BJ (cell line): ENCODE measurements at regions not wholly inside any gene's neighbourhood (a gene's known extent, or its start where the extent isn't known, plus 50 kb on each side); places are given as distances from the start of the nearest gene placed in this dataset.

Experiments used
- CTCF ChIA-PET: fragments of 350-600 bp; formaldehyde crosslinking; extraction: SDS; loops from one replicate; lab custom pipeline; 2021; ENCODE audit warnings: antibody characterized with exemption, inconsistent platforms; lab: Yijun Ruan, JAX
- POLR2A ChIA-PET: fragments of 300-600 bp; sonication (Branson Sonifier 250); formaldehyde crosslinking; extraction: SDS; loops from one replicate; lab custom pipeline; 2021; ENCODE audit warnings: antibody characterized with exemption; lab: Charles Lee
- DNase-seq: peaks from one replicate; pipeline ENCODE4 v3.0.0-alpha.2; 2011; ENCODE audit warnings: low read depth
- H3K27me3 ChIP-seq: 2 replicates; pipeline ENCODE4 v1.6.0; 2011; ENCODE audit warnings: low read length; ENCODE audit not compliant: control insufficient read depth, insufficient read depth
- H3K36me3 ChIP-seq: 2 replicates; pipeline ENCODE4 v1.5.1; 2011; ENCODE audit warnings: low read length; ENCODE audit not compliant: control insufficient read depth, insufficient read depth
- H3K4me3 ChIP-seq: 2 replicates; pipeline ENCODE4 v1.5.1; 2011; ENCODE audit warnings: low read depth, mild to moderate bottlenecking, control low read depth, low read length
- TF ChIP-seq, protein P1 (sequence below): IDR thresholded peaks from 2 replicates; pipeline ENCODE4 v1.5.1; 2011; ENCODE audit warnings: low read depth, mild to moderate bottlenecking, control low read depth, inconsistent platforms, low read length, moderate library complexity; ENCODE audit not compliant: insufficient read depth

DNA sequence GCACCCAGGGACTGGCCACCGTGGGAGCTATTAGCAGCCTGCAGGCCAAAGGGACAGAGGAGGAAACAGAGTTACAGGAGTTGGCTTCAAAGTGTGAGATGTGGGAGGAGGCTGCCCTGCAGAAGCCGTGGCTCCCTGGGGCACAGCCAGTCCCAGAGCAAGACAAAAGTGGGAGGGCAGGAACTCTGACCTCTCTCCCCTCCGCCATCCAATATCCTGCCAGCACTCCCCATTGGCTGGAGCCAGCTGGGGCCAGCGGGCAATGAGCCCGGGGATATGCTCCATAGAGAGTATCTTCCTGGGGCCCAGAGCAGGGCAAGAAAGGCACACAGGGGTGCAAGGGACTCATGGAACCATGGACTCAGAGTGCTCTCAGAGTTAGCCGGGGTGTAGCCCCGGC lies 143.1 kb downstream of the INHBB start:
- POLR2A ChIA-PET = no interaction called here
- TF ChIP-seq, protein P1, sequence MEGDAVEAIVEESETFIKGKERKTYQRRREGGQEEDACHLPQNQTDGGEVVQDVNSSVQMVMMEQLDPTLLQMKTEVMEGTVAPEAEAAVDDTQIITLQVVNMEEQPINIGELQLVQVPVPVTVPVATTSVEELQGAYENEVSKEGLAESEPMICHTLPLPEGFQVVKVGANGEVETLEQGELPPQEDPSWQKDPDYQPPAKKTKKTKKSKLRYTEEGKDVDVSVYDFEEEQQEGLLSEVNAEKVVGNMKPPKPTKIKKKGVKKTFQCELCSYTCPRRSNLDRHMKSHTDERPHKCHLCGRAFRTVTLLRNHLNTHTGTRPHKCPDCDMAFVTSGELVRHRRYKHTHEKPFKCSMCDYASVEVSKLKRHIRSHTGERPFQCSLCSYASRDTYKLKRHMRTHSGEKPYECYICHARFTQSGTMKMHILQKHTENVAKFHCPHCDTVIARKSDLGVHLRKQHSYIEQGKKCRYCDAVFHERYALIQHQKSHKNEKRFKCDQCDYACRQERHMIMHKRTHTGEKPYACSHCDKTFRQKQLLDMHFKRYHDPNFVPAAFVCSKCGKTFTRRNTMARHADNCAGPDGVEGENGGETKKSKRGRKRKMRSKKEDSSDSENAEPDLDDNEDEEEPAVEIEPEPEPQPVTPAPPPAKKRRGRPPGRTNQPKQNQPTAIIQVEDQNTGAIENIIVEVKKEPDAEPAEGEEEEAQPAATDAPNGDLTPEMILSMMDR = no peak
- CTCF ChIA-PET = no interaction called here
- H3K27me3 ChIP-seq = peaks cover 4% of the 10 kb centered on the region; the same call in 1 of the 2 replicates
- DNase-seq = no peak
- no peaks in the 10 kb centered on the region for H3K36me3 ChIP-seq
- H3K4me3 ChIP-seq = no peak overlapping the region

DNA sequence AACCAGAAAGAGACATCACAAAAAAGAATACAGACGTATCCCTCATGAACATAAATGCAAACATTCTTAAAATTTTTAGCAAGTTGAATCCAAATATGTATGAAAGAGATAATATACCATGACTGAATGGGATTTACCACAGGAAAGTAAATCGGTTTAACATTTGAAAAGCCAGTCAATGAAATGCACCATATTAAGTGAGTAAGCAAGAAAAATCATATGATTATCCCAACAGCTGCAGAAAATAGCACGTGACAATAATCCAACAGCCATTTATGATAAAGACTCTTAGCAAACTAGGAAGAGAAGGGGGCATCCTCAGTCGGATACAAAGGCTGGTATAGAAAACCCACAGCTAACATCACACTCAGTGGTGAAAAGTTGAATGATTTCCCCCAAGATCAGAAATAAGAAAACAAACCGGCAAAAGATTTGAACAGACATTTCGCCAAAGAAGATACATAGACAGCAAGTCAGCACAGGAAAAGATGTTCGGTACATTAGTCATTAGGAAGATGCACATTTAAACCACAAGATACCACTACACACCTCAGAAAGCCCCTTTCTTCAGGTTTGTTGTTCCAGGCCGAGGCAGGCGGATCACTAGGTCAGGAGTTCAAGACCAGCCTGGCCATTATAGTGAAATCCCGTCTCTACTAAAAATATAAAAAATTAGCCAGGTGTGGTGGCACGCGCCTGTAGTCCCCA lies 144.3 kb downstream of the INHBB start:
- H3K36me3 ChIP-seq = no peaks in the 10 kb centered on the region
- ChIA-PET CTCF (no interaction called here), POLR2A (no interaction called here)
- TF ChIP-seq, protein P1 = no peak
- no peak for DNase-seq
- H3K4me3 ChIP-seq = no peak overlapping the region
- H3K27me3 ChIP-seq = peaks cover 4% of the 10 kb centered on the region; the same call in 1 of the 2 replicates

DNA sequence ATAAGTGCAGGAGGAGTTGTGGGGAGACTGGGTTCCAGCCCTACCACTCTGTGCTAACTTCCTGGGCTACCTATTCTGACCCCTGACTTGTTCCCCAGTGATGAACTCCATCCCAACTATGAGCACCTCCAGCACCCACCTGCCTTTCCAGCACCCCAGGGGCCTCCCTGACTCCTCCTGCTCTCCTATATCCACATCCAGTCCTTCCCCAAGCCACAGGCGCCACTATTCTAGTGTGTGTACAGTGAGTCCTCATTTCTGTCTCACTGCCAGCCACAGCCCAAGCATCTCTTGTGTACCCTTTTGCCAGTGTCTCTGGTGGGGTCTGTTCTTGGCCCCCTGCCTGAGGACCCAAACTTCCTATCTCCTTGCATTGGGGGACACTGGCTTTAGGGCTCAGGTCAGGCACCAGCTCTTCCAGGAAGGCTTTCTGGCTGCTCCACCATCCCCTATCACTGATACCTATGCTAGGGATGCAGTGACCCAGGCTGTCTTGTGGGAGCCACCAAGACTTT lies 145.2 kb downstream of the INHBB start:
- DNase-seq = no peak
- no peak overlapping the region for H3K4me3 ChIP-seq
- no peaks in the 10 kb centered on the region for H3K36me3 ChIP-seq
- ChIA-PET CTCF (no interaction called here), POLR2A (no interaction called here)
- H3K27me3 ChIP-seq = peaks cover 4% of the 10 kb centered on the region; the same call in 1 of the 2 replicates
- TF ChIP-seq, protein P1 = no peak

DNA sequence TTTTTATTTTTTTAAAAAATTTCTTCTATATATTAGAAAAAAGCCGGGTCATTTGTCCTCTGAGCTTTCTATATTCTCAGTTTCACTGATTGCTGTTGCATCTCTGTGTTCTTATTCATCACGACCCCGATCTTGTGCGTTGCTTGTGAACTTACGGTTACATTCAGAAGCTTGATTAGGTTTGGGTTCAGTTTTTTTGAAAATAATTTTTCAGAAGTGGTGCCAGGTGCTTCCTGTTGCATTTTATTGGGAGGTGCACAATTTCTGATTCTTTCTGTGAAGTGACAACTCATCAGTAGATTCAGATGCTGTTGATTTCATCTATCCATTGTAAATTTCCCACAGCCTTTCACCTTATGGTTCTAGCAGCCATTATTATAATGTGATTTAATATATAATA lies 147.3 kb downstream of the INHBB start:
- peaks cover 5% of the 10 kb centered on the region; the same call in 1 of the 2 replicates for H3K27me3 ChIP-seq
- CTCF ChIA-PET = no interaction called here
- TF ChIP-seq, protein P1 = no peak
- no peaks in the 10 kb centered on the region for H3K36me3 ChIP-seq
- no peak overlapping the region for H3K4me3 ChIP-seq
- POLR2A ChIA-PET = no interaction called here
- DNase-seq = no peak

DNA sequence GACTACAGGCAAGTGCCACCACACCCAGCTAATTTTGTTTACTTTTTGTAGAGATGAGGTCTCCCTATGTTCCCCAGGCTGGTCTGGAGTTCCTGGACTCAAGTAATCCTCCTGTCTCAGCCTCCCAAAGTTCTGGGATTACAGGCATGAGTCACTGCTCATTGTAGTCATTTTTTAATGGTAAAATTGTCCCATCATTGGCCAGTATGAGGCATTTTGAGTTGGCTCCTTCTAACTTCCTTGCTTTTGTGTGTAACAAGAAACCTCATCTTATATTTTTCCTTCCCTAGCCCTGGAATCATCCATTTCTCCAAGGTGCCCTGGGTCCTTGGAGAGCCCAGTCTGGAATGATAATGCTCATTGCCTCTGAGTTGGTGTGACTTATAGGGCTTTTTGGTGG lies 148.5 kb downstream of the INHBB start:
- Histone ChIP-seq H3K27me3 (0 out of 2 replicates have a peak, but pooled peaks cover 3% of the 10 kb centered on the region), H3K36me3 (no peaks in the 10 kb centered on the region), H3K4me3 (no peak overlapping the region)
- ChIA-PET CTCF (no interaction called here), POLR2A (no interaction called here)
- DNase-seq = no peak
- TF ChIP-seq, protein P1 = no peak
